GM12872 (cell line): ENCODE measurements at regions not wholly inside any gene's neighbourhood (a gene's known extent, or its start where the extent isn't known, plus 50 kb on each side); places are given as distances from the start of the nearest gene placed in this dataset.

Experiments used
- CTCF ChIP-seq: IDR thresholded peaks from 3 replicates; pipeline ENCODE4 v1.5.1; 2011; ENCODE audit warnings: low read depth, mild to moderate bottlenecking, low read length, moderate library complexity; ENCODE audit not compliant: insufficient read depth

GRCh38 chr15:96079882-96080281 is 250.6 kb upstream of the NR2F2 start:
- TF ChIP-seq CTCF = no peak

DNA sequence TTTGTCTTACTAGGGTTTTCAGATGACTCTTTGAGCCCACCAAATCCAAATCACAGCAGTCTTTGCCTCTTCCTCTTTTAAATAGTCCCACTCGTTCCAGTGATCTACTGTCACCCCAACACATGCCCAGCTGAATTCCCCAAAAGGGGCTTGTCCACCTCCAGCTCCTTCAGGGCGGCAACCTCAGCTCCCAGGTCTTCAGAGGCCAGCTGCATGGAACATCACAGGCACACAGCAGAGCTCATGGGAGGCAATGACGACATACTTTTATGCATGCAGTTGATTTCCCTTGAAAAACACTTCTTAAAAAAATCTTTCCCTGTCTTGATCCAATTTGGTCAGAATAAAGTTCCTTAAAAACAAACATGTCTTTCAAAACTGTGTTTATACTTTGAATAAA is 244.3 kb upstream of the NR2F2 start:
- TF ChIP-seq CTCF = no peak

DNA sequence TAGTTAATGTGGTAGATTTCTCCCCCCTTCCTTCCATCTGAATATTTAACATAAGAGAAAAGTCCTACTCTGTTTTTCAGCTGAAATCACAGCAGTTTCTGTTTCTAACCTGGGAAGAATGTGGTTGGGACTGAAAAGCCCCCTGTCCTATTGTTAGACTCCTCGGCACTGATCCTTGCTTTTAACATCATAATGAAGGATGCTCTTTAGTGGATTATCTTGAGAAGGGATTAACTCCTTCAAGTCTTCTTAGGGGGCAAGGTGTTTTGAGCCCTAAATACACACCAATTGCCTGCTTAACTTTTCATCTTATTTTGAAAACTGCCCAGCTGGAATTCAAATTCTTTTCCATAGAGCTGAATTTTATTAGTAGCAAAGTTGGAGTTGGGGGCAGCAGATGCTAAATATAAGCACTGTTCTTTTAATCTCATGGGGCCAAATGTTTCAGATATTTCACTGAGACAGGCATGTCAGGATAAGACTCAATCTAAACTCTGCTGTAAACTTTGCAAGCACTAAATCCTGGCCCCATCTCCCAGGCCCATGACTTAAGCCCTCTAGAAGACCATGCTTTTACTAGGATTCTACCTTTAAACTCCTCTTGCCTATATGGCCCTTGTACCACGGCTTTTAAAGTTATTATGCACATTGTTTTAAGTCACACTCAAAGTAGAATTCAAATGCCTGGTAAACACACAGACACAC is 243.2 kb upstream of the NR2F2 start:
- no peak for TF ChIP-seq CTCF

- no peak for TF ChIP-seq CTCF
Measured at GRCh38 chr15:96088650-96089049, 241.8 kb upstream of the NR2F2 start.

DNA sequence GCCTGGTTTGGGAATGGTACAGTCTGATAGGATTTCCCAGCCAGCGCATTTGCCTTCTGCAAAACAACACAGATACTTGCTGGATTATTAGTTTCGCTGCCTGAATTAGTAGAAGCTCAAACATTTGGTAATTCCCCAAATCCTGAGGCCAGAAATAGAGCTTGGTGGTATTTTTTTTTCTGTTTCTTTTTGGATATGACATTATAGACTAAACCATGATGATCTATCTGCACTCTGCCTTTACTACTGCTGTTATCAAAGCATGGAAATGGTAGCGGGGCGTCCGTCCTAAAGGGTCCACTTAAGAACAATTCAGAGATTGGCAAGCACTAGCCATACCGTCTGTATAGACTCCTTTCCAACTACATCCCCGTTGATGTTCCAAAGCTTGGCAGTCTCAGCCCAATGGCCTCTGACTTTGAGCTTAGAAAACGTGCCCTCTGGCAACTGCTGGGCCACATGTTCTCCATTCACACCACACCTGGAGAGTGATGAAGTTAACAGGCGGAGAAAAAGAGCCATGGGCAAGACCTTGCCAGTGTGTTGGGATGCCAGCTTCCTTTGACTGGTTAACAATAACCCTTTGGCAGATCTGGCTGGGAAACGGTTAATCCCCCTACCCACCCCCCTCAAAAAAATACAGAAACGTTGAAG is 241.0 kb upstream of the NR2F2 start:
- TF ChIP-seq CTCF = no peak

DNA sequence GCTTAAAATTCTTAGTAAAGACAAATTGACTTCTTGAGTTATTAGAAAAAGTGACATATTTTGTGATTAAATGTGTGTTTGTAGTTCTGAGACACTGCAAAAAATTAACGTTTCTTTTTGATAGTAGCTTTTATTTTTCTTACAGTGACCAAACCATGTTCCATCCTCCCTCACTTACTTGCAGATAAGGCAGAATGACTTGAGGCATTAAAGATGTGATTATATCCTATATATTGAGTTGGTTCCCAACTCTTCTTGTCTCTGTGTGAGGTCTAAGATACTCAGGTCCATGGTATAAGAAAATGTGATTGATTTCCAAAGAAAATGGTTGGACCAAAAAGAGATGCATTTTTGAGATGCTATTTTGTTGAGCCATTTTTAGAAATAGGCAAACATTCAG is 238.3 kb upstream of the NR2F2 start:
- no peak for TF ChIP-seq CTCF

DNA sequence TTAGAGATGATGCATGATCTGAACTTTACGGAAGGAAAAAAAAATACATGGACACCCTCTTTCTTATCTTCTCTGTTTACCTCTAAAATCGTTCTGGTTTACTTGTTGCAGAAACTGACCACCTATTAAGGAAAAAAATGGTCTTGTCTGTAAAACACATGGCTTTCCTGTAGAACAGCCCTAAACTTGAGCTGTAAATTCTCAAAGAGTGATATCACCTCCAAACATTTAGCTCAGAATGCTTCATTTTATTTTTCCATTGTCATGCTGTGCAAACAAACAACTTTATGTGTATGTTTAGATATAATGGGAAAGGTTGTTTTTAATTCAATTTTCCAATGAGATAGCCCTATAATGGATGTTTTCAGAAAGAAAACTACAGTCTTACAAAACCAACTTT is 237.4 kb upstream of the NR2F2 start:
- TF ChIP-seq CTCF = no peak

DNA sequence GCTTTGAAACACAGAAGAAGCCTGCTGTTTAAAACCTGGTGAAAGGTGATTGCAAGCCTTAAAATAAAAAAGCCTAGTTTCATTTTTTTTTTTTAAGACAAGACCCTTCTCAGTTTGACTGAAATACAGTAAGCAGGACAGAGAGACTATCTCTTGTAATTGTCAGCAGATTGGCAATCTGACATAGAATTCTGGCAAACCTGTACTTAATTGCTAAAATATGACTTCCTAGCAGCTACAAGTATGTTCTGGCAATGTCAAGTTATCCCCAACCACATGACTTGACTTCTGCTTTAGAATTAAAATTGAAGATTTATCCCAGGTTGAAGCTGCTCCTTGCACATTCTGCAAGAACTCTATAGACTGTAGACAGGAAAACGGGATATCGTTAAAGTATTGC is 232.8 kb upstream of the NR2F2 start:
- TF ChIP-seq CTCF = no peak
